GM12874 (cell line): ENCODE measurements at regions not wholly inside any gene's neighbourhood (a gene's known extent, or its start where the extent isn't known, plus 50 kb on each side); places are given as distances from the start of the nearest gene placed in this dataset.

ENCODE experiments used
- TF ChIP-seq, protein P1 (sequence below): IDR thresholded peaks from 2 replicates; pipeline ENCODE4 v1.5.1; 2011; ENCODE audit warnings: low read depth, mild to moderate bottlenecking, control low read depth, low read length, moderate library complexity; ENCODE audit not compliant: insufficient read depth

DNA sequence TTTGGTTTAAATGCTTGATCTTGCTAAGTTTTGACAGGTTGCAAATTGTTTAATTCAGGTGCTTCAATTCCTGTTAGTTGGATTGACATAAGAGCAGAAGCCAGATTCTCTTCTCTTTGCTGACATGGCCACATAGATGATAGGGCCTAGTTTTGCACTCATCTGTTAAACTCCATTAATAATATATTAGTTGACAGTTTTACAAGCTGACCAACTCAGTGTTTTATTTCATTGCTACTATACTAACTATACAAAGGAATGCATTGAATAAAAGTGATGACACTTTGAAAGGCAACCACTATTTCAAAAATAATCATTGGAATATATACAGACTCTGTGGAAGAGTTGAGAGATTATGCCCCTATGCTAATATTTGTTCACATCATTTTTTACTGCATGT lies 255.6 kb upstream of the DPYD start:
- TF ChIP-seq, protein P1, sequence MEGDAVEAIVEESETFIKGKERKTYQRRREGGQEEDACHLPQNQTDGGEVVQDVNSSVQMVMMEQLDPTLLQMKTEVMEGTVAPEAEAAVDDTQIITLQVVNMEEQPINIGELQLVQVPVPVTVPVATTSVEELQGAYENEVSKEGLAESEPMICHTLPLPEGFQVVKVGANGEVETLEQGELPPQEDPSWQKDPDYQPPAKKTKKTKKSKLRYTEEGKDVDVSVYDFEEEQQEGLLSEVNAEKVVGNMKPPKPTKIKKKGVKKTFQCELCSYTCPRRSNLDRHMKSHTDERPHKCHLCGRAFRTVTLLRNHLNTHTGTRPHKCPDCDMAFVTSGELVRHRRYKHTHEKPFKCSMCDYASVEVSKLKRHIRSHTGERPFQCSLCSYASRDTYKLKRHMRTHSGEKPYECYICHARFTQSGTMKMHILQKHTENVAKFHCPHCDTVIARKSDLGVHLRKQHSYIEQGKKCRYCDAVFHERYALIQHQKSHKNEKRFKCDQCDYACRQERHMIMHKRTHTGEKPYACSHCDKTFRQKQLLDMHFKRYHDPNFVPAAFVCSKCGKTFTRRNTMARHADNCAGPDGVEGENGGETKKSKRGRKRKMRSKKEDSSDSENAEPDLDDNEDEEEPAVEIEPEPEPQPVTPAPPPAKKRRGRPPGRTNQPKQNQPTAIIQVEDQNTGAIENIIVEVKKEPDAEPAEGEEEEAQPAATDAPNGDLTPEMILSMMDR = no peak

DNA sequence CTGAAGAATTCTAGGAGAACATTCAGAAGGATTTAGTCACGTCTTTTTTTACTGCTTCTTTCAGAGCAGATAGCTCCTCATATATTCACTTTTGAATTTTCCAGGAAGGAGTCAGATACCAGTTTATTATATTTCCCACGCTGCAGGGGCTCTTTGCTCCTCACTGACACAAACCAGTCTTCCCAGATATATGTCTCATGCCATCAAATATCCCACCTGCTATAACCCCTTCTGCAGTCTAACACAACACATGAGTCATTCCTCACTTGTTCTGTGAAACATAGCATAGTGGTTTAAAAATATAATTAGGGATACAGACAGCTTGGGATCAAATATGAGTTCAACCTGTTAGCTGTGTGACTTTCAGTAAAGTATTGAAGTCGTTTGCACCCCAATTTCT lies 251.7 kb upstream of the DPYD start:
- TF ChIP-seq, protein P1 = no peak

DNA sequence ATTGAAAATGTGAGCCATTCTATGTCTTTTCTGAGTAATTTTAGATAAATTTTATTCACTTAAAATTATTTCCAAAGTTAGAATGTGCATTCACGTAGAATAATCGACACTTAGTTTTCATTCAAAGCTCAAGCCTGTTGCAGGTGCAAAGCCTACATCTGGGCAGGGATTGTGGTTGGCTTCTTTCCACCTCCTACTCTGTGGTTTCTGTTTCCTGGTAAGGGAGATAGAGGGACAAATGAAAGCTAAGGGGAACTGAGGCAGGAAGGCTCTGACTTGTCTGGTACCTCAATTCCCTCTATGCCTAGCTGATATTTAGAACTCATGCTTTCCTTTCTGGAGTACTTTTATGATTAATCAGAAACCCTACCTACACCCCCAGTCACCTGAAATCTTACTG lies 251.2 kb upstream of the DPYD start:
- TF ChIP-seq, protein P1 = no peak

DNA sequence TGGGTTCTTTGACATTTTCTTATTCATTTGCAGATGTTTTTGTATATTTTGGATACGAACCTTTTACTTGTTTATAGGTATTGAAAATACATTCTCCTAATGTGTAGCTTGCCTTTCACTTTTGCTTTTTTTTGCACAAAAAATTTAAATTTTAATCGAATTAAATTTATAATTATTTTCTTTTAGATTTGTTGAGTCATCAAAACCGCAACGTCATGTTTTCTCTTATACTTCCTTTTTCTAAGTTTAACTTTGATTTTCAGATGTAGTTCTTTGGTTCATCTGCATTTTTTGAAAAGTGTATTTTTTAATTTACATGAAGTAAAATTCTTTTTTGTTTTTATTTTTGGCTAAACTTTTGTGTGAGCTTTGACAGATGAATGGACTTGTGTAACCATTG lies 243.7 kb upstream of the DPYD start:
- TF ChIP-seq, protein P1 = no peak

DNA sequence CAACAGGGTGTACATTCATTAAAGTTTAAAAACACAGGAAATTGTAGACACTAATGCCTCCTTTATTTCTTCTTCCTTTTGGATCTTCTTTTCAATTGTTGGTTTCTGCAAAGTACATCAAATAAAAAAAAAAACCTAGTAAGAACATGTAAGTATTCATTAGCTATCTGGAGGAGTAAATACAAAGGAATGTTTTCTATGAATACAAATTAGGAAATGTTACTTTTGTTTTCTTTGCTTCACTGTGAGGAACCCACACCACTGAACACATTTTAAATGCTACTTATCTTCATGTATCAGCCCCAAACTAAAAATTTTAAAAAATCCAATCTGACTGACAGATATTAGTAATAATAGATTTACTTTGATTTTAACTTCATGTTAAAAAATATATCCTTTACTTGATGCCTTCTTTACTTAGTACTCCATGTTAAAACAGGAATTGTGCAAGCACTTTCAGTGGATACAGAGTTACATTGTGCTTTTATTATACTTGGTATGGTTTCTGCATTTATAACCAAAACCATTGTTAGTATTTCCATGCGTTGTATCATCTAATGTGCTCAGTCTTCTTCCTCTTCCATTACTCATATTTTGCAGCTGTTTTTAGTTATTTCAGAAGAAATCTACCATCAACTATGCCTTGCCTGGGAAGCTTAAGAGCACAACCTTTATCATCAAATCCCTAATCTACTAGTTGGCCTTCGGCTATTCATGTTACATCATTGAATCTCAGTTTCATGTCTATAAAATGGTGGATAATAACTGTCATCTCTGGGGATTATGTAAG lies 236.9 kb upstream of the DPYD start:
- TF ChIP-seq, protein P1 = no peak

DNA sequence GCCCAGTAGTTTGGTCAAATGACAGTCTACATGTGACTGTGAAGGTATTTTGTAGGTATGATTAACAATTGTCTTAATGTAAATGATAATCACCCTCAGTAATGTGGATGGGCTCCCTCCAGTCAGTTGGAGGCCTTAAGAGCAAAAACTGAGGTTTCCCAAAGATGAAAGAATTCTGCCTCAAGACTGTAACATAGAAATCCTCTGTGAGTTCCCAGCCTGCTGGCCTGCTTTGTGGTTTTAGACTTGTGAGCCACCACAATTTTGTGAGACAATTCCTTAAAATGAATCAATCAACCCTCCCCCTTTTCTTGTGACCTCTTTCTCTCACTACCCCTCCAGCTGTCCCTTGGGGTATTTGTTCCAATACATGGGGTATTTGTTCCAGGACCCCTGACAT lies 226.4 kb upstream of the DPYD start:
- TF ChIP-seq, protein P1 = no peak

DNA sequence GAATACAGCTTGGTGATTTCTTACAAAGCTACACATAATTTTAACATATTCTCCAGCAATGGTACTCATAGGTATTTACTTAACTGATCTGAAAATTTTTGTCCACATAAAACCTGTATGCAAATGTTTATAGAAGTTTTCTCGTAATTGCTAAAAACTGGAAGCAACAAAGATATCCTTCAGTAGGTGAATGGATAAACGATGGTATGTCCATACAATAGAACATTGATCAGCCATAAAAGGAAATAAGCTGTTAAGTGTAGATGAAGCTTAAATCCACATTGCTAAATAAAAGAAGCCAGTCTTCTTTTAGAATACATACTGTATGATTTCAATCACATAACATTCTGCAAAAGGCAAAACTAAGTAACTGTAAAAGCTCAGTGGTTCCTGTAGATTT lies 224.8 kb upstream of the DPYD start:
- TF ChIP-seq, protein P1 = no peak

DNA sequence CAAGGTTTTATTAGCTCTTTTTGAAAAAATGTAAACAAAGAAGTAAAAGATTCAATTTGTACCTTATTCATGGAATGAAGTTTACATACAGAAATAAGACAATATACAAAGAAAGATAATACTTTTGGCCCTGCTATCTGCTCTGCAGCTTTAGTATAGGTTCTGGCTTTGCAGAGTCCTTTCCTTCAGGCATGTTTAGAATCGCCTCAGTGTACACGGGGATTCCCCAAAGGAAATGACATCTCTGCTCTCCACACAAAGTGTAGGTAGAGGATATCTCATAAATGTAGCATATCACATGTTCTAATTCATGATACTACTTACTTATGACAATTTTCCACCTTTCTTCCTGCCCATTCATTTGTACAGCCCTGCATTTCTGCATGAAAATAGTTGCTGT lies 222.6 kb upstream of the DPYD start:
- TF ChIP-seq, protein P1 = no peak
